ENCODE measurements at regions not wholly inside any gene's neighbourhood (a gene's known extent, or its start where the extent isn't known, plus 50 kb on each side); places are given as distances from the start of the nearest gene placed in this dataset.
"Not testable (repeated sequence)": the region's sequence is repeated elsewhere in the genome, so short reads cannot be mapped to it uniquely, and the experiment has no call there.

DNA sequence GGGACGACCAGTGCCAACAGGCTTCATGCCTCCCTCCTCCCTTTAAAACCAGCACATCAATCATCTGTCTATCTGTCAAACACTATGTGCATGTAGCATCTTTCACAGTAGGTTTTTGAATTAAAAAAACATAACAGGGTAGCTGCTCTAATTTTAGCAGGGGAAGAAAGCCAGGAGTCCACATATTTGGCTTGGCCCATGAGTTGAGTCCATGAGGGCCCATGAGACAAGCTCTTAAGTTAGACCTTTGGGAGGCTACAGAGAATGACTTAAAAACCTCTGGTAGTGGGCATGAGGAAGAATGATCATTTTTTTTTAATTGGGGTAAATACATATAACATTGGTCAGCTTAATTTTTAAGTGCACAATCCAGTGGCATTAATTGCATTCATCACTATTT is 194.9 kb downstream of the UTRN start:
- DNase-seq: no peak

DNA sequence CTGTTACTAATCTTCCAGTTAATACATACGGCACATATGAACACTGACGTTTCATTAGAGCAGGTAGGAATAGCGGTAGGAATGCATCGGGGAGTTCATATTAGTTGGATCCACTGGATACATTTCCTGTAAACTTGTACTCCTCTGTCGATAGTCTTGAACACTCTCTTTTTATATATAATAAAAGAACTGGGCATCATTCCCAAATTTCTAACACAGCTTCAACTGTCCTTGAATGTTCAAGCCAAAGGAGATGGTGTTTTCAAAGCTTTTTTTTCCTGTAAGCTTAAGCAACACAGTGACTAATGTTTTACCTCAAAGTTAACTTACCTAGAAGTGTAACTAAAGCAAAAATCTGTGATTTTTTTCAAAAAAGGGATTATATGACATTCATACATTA is 195.3 kb downstream of the UTRN start:
- no peak for DNase-seq

DNA sequence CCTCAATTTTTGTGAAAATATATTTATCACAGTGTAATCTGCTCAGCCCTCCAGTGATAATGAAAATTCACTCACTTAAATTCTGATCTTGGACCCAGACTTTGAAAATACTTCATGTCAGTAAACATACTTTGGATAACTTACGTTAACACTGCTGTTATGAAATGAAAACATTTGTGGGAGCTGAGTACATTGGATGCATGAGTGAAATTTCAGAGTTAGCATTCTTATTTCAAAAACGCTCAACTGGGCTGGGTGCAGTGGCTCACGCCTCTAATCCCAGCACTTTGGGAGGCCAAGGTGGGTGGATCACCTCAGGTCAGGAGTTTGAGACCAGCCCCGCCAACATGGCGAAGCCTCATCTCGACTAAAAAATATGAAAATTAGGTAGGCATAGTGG is 196.4 kb downstream of the UTRN start:
- no peak for DNase-seq

DNA sequence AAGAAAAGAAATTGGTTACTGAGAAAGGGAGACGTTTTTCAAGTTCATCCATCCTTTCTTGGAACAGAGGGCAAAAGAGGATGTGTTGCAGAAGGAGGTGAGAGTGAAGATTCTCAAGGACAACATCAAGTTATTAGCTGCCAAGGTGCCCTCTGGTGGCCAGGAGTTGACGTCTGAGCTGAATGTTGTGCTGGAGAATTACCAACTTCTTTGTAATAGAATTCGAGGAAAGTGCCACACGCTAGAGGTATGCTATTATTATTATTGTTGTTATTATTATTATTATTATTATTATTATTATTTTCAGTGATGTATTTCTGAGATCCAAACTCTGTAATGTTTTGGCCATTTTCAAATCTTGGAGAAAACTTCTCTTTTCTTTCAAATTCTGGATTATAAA is 197.0 kb downstream of the UTRN start:
- DNase-seq: peak; percentile 60

DNA sequence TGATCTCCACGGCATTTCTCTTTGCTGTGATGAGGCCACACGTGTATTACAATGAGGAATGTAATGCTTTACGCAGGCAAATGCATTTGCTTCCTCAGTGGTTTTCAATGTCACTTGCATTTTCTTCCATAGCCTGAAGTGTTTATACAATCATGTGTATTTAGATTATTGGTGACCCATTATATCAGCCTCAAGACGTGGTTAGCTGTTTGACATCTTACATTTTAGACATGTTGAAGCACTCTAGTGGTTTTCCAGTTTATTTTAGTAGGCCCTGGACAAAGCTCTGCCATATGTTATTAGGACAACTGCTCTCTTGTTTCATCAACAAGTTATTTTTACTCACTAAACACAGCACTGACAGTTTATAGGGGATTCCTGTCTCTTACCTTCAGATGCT is 200.4 kb downstream of the UTRN start:
- DNase-seq: no peak

DNA sequence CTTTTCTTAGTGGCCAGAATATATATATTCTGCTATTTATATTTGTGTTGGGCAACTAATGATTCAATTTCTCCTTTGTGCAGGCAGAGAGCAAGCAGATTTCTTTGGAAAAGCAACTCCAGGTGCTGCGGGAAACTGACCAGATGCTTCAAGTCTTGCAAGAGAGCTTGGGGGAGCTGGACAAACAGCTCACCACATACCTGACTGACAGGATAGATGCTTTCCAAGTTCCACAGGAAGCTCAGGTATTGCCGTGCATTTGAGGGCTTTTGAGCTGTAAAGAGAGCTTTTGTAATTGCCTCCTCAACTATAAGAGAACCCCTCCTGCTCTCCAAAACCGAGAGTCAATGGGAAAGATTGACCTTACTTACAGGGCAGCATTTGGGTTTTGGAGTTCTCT is 203.5 kb downstream of the UTRN start:
- no peak for DNase-seq

DNA sequence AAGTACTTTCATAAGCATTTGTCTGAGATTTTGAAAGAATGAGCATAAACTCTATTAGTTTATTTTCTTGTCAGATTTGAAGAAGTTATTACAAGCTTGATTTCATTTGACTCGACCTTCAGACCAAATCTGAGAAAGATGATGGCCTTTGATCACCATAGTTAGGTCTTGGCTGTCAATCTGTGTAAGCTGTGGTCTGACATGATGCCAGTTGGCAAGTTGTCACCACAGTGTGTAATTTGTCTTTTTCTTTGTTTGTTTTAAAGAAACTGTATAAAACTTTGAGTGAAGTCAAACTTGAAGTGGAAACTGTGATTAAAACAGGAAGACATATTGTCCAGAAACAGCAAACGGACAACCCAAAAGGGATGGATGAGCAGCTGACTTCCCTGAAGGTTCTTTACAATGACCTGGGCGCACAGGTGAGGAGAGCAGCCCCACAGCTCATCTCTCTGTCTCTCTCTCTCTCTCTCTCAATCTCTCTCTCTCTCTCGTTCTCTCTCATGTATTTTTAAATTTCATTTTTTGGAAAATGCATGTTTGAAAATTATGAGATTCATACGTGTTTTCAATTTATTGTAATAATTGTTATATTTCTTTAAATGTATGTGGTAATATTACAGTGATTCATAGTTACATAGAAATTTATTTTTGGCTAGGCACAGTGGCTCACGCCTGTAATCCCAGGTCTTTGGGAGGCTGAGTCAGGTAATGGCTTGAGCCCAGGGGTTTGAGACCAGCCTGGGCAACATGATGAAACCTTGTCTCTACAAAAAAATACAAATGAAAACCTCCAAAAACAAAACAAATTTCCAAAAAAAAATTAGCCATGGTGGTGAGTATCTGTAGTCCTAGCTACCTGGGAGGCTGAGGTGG is 208.1 kb downstream of the UTRN start:
- DNase-seq: no peak

DNA sequence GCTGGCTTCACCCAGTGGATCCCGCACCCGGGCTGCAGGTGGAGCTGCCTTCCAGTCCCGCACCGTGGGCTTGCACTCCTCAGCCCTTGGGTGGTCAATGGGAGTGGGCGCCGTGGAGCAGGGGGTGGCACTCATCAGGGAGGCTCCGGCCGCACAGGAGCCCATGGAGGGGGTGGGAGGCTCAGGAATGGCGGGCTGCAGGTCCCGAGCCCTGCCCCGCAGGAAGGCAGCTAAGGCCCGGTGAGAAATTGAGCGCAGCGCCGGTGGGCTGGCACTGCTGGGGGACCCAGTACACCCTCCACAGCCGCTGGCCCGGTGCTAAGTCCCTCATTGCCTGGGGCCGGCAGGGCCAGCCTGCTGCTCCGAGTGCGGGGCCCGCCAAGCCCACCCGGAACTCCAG is 209.9 kb downstream of the UTRN start:
- DNase-seq: not testable (repeated sequence)

DNA sequence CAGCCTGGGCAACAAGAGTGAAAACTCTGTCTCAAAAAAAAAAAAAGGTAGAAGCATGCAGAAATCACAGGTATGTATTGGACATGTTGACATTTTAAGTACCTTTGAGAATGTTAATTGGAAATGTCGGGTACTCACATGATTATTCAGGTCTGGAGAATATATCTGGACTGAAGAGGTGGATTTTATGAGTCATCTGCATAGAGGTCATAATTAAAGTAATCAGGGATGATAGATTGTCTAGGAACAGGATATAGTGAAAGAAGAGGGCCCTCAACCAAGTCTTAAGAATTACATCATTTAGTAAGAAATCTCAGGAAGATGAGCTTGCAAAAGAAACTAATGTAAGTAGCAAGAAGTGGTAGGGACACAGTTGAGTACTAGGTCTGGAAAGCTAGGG is 212.5 kb downstream of the UTRN start:
- DNase-seq: no peak

DNA sequence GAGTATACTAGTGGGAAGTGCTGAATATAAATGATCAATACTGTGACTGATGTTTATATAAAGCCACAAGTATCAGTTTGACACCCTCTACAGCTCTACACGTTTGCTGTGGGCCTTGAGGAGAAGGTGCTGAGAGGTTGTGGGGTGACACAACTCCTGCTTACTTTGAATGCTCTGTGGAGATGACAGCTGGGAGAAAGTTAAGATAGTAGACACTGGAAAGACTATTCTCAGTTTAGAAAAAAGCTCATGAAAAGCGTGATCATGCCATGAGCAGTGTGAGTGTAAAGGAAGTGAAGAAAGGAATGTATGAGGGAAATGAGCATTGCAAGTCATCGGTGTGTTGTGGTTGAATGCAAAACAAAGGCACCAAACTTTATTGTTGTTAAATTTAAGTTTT is 215.8 kb downstream of the UTRN start:
- DNase-seq: no peak

DNA sequence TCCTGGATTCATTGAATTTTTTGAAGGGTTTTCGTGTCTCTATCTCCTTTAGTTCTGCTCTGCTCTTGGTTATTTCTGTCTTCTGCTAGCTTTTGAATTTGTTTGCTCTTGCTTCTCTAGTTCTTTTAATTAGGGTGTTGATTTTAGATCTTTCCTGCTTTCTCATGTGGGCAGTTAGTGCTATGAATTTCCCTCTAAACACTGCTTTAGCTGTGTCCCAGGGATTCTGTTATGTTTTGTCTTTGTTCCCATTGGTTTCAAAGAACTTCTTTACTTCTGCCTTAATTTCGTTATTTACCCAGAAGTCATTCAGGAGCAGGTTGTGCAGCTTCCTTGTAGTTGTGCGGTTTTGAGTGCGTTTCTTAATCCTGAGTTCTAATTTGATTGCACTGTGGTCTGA is 220.1 kb downstream of the UTRN start:
- not testable (repeated sequence) for DNase-seq

DNA sequence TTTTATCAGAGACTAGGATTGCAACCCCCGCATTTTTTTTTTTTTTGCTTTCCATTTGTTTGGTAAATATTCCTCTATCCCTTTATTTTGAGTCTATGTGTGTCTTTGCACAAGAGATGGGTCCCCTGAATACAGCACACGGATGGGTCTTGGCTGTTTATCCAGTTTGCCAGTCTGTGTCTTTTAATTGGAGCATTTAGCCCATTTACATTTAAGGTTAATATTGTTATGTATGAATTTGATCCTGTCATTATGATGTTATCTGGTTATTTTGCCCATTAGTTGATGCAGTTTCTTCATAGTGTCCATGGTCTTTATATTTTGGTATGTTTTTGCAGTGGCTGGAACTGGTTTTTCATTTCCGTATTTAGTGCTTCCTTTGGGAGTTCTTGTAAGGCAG is 220.9 kb downstream of the UTRN start:
- not testable (repeated sequence) for DNase-seq

DNA sequence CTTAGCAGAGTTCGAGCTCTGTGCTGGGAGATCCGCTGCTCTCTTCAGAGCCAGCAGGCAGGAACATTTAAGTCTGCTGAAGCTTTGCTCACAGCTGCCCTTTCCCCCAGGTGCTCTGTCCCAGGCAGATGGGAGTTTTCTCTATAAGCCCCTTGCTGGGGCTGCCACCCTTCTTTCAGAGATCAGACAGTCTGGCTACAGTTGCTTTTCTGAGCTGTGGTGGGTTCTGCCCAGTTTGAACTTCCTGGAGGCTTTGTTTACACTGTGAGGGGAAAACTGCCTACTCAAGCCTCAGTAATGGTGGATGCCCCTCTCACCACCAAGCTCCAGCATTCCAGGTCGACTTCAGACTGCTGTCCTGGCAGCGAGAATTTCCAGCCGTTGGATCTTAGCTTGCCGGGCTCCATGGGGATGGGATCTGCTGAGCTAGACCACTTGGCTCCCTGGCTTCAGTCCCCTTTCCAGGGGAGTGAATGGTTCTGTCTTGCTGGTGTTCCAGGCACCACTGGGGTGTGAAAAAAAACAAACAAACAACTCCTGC is 222.7 kb downstream of the UTRN start:
- not testable (repeated sequence) for DNase-seq

DNA sequence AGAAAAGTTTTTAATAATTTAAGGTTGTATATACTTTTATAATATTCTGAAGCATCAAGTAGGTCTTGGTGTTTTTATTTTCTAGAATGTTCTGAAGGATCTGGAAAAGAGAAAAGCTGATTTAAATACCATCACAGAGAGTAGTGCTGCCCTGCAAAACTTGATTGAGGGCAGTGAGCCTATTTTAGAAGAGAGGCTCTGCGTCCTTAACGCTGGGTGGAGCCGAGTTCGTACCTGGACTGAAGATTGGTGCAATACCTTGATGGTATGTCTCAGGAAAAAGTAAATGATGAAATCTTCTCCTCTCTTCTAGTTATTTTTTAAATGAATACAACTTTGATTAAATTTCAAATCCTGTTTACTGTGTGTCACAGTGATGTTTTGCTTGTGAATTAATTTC is 225.7 kb downstream of the UTRN start:
- DNase-seq: no peak

DNA sequence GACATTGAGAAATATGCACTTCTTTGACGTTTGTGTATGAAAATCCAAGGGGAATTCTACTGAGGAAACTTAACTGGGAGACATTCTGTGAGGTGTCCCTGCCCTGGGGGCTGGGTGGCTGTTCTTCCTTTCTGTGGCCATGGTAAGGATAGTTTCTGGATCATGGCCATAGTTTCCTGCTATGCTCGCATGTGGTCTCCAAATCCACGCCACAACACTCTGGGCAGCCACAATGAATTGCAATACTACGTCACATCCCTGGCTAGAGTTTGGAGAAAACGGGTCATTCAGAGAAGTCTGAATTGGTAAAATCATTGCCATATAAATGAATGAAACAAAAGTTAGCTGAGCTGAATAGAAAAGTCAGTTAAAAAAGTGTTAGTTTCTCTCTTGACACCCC is 230.6 kb downstream of the UTRN start:
- no peak for DNase-seq

DNA sequence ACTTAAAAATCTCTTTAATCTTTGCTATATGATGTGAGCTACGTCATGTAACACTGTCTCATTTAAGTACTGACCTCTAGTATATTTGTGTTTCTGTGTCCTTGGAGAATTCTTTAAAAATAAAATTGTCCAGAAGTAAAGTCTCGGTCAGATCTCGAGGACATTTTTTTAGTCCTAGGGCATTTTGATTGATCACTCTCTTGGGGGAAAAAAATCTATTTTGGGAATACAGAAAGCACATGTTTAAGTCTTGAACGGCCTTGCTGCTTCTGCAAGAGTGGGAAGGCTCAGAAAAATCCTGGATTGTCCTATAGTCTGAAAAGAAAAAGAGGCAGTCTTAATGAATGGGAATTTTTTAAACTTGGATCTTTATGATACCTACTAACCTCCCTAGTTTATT is 234.3 kb downstream of the UTRN start:
- no peak for DNase-seq

DNA sequence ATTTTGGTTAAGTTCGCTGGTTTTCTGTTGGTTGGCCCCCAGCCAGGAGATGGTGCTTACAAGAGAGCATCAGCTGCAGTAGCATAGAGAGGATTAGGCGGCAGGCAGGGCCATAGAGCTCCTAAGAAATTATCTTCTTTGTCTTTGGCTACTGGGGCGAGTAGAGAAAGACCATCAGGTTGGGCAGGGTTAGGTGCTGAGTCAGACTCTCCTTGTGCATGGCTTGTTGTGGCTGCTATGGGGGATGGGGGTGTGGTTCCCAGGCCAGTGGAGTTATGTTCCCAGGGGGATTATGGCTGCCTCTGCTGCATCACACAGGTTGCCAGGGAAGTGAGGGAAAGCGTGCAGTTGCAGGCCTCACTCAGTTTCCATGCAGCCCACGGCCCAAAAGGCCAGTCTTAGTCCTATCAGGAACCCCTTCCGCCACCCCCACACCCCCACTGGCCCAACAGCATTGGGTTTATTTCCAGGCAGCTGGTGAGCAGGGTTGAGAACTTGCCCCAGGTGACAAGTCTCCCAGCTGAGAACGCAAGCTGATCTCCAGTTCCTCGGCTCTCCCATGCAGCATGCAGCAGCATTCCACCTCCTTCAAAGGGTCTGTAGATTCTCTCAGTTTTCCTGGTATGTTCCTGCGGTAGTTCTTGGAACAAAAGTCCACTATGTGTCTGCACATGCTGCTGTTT is 243.7 kb downstream of the UTRN start:
- no peak for DNase-seq

DNA sequence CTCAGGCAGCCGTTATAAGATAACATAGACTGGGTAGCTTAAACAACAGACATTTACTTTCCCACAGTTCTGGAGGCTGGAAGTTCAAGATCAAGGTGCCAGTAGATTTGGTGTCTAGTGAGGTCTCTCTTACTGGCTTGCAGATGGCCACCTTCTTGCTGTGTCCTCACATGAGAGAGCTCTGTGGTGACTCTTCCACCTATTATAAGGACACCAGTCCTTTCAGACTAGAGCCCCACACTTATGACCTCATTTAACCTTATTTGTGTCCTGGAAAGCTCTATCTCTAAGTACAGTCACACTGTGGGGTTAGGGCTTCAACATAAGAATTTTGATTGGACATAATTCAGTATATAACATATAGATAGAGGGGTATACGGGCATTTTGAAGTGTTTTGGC is 245.0 kb downstream of the UTRN start:
- no peak for DNase-seq

DNA sequence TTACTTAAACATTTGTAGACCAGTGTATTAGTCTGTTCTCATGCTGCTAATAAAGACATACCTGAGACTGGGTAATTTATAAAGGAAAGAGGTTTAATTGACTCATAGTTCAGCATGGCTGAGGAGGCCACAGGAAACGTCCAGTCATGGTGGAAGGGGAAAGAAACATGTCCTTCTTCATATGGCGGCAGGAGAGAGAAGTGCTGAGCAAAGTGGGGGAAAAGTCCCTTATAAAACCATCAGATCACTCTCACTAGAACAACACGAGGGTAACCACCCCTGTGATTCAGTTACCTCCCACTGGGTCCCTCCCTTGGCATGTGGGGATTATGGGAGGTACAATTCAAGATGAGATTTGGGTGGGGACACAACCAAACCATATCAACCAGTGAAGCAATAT is 247.1 kb downstream of the UTRN start:
- DNase-seq: not testable (repeated sequence)

DNA sequence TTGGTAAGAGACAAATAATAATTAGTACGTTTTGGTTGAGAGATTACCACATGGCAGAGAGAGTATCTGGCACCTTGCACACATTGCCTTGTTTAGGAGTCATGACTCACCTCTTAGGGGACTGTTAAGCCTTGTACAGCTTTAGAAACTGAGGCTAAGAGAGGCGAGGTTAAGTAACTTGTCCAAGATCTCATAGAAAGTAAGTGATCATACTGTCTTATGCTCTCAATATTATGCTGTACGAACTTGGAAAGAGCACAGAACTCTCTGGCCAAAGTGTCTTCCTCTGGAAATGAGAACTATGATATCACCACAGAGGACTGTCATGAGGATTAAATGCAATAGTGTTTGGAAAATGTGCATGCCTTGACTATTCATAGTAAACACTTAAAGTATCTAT is 249.0 kb downstream of the UTRN start:
- no peak for DNase-seq

DNA sequence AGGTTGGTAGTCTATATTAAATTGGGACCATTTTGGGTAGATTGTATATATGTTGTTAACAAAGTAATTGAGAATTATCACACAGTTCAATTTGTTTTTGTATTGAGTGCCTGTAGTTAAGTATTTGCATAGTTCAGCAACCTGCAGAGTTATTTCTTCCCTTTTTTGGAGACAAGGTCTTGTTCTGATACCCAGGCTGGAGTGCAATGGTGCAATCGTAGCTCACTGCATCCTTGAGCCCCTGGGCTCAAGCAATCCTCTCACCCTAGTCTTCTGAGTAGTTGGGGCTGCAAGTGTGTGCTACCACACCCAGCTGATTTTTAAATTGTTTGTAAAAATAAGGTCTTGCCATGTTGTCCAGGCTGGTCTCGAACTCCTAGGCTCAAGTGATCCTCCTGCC is 250.5 kb downstream of the UTRN start:
- DNase-seq: no peak

DNA sequence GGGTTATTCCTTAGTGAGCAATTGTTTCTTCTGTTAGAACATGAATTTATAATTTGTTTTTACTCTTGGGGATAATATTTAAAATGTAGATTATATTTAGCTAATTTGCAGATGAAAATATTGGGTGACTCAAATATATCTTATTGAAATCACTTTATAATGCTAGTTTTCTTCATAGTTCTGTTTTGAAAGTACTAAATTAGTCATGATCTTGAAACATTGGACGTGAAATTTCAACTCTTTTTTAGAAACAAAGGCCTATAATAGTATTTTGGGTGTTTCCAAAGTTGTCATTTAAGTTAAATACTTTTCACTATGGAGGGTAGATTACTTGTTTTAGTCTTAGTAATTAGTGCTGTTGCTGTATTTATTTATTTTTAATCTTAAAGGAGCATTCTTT is 250.9 kb downstream of the UTRN start:
- DNase-seq: no peak

DNA sequence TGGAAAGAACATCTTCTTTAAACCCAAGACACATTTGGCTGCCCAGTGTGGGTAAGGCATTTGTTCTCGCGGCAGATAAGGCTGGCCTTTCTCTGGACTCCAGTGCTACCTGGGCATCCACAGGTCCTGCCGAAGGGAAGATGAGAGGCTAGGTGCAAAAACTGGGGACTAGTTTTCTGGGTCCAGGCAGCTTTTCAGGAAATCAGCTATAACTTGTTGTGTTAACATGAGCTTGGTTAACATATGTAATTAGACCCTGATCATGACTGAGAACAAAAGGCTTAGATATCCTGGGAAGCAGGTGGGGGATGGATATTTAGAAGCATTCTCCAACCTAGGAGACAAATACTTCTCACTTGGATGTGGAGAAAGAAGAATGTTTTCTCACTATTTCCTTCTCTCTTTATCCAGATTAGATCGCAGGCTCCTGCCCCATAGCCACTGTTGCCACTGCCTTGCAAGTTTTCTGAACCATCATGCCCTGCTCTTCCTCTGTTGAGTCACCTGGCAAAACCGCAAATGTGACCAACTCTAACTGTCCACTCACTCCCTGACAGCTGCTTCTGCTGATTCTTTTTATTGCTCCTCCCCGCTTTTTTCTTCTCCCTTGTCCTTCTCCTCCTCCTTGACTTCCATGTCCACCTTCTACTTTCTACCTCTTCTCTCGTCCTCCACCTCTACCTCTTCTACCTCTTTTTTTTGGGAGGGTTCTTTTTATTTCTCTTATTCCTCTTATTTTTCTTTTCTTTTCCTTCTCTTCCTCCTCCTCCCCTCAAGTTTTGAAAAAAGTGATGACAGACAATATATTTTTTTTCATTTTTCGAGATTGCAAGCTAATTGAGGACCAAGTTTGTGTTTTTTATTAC is 258.1 kb downstream of the UTRN start:
- DNase-seq: peak; percentile 19

Data from inflammatory macrophage treated with lipopolysaccharide for 4 hours (primary cell).